IMR-90 (cell line): ENCODE measurements at regions not wholly inside any gene's neighbourhood (a gene's known extent, or its start where the extent isn't known, plus 50 kb on each side); places are given as distances from the start of the nearest gene placed in this dataset.

ENCODE experiments used
- ATAC-seq: fragments of 200-7000 bp; cut with Tn5 transposase; 2 replicates; pipeline ENCODE4 v1.9.1; 2020; ENCODE audit warnings: low read depth, mild to moderate bottlenecking, moderate library complexity
- BruUV-seq: library from RNA; stranded (reverse); fragments of 400-500 nt; replicated peaks from 2 replicates; lab custom pipeline; 2021; lab: Mats Ljungman, UMichigan
- CTCF ChIA-PET: fragments of 300-600 bp; formaldehyde crosslinking; extraction: SDS; loops from one replicate; lab custom pipeline; 2021; ENCODE audit warnings: antibody characterized with exemption; lab: Yijun Ruan, JAX
- POLR2A ChIA-PET: fragments of 300-600 bp; sonication (Branson Sonifier 250); formaldehyde crosslinking; loops from one replicate; lab custom pipeline; 2022; ENCODE audit warnings: antibody characterized with exemption; ENCODE audit not compliant: unreplicated experiment; lab: Charles Lee
- DNase-seq: peaks from one replicate; pipeline ENCODE4 v3.0.0; 2013
- H2AFZ ChIP-seq: replicated peaks from 2 replicates; pipeline ENCODE3; 2013; ENCODE audit warnings: low read length, mild to moderate bottlenecking; ENCODE audit not compliant: poor library complexity
- H2AK5ac ChIP-seq: 2 replicates; pipeline ENCODE4 v1.6.1; 2013; ENCODE audit warnings: low read depth, low read length, inconsistent platforms
- H2AK9ac ChIP-seq: replicated peaks from 2 replicates; pipeline ENCODE3; 2013; ENCODE audit warnings: mild to moderate bottlenecking, low read depth, low read length, moderate library complexity; ENCODE audit not compliant: poor library complexity
- H2BK120ac ChIP-seq: 2 replicates; pipeline ENCODE4 v1.6.1; 2013; ENCODE audit warnings: low read depth, low read length, inconsistent platforms
- H2BK15ac ChIP-seq: 3 replicates; pipeline ENCODE4 v1.6.1; 2013; ENCODE audit warnings: low read depth, low read length, inconsistent platforms
- H2BK20ac ChIP-seq: 2 replicates; pipeline ENCODE4 v1.6.1; 2013; ENCODE audit warnings: low read depth, mild to moderate bottlenecking, inconsistent platforms, low read length, moderate library complexity
- H2BK5ac ChIP-seq: 2 replicates; pipeline ENCODE4 v1.6.1; 2013; ENCODE audit warnings: mild to moderate bottlenecking, low read depth, low read length, inconsistent platforms; ENCODE audit not compliant: poor library complexity, severe bottlenecking
- H3K14ac ChIP-seq: replicated peaks from 2 replicates; pipeline ENCODE4 v1.6.1; 2013; ENCODE audit warnings: low read depth, low read length, inconsistent platforms
- H3K18ac ChIP-seq: 2 replicates; pipeline ENCODE4 v1.6.1; 2013; ENCODE audit warnings: low read depth, low read length, control low read depth
- H3K23ac ChIP-seq: 2 replicates; pipeline ENCODE4 v1.6.1; 2013; ENCODE audit warnings: low read depth, low read length, inconsistent platforms
- H3K27ac ChIP-seq: 2 replicates; pipeline ENCODE4 v1.5.1; 2013; ENCODE audit warnings: mild to moderate bottlenecking, control low read depth, low read length; ENCODE audit not compliant: insufficient read depth
- H3K27me3 ChIP-seq: 2 replicates; pipeline ENCODE4 v1.6.1; 2013; ENCODE audit warnings: low read length; ENCODE audit not compliant: control insufficient read depth, insufficient read depth
- H3K36me3 ChIP-seq: 2 replicates; pipeline ENCODE4 v1.6.1; 2013; ENCODE audit warnings: low read length, mixed read lengths; ENCODE audit not compliant: control insufficient read depth, insufficient read depth
- H3K4ac ChIP-seq: 2 replicates; pipeline ENCODE4 v1.6.1; 2013; ENCODE audit warnings: low read depth, low read length, inconsistent platforms
- H3K4me1 ChIP-seq: 2 replicates; pipeline ENCODE4 v1.6.1; 2013; ENCODE audit warnings: low read length, mixed read lengths; ENCODE audit not compliant: control insufficient read depth, insufficient read depth
- H3K4me2 ChIP-seq: 2 replicates; pipeline ENCODE4 v1.6.1; 2013; ENCODE audit warnings: low read depth, mild to moderate bottlenecking, control low read depth, low read length, moderate library complexity
- H3K4me3 ChIP-seq: 2 replicates; pipeline ENCODE4 v1.5.1; 2013; ENCODE audit warnings: low read depth, mild to moderate bottlenecking, control low read depth, low read length, moderate library complexity; ENCODE audit not compliant: insufficient read depth
- H3K56ac ChIP-seq: 2 replicates; pipeline ENCODE4 v1.6.1; 2013; ENCODE audit warnings: low read length, inconsistent platforms; ENCODE audit not compliant: insufficient read depth; ENCODE audit errors: extremely low read depth
- H3K79me1 ChIP-seq, 2 experiments: 2 replicates each; pipeline ENCODE4 v1.6.1; 2013; ENCODE audit warnings: low read length in 2 of 2, inconsistent platforms in 1 of 2, low read depth in 1 of 2
- H3K9ac ChIP-seq: 2 replicates; pipeline ENCODE4 v1.6.1; 2013; ENCODE audit warnings: low read depth, low read length, control low read depth
- H3K9me1 ChIP-seq: 2 replicates; pipeline ENCODE4 v1.6.1; 2013; ENCODE audit warnings: low read length, inconsistent platforms; ENCODE audit not compliant: insufficient read depth
- H3K9me3 ChIP-seq: 2 replicates; pipeline ENCODE4 v1.6.1; 2013; ENCODE audit warnings: low read length; ENCODE audit not compliant: control insufficient read depth, insufficient read depth
- H4K20me1 ChIP-seq: 2 replicates; pipeline ENCODE4 v1.6.1; 2013; ENCODE audit warnings: low read length, inconsistent platforms; ENCODE audit not compliant: insufficient read depth
- H4K5ac ChIP-seq: 2 replicates; pipeline ENCODE4 v1.6.1; 2013; ENCODE audit warnings: mild to moderate bottlenecking, low read depth, low read length, control low read depth
- H4K8ac ChIP-seq, 2 experiments: 2 replicates each; pipeline ENCODE4 v1.6.1; 2013; ENCODE audit warnings: low read depth in 2 of 2, low read length in 2 of 2, control low read depth in 1 of 2, inconsistent platforms in 1 of 2
- H4K91ac ChIP-seq: 2 replicates; pipeline ENCODE4 v1.6.1; 2013; ENCODE audit warnings: low read depth, low read length, inconsistent platforms; ENCODE audit not compliant: insufficient read depth
- BHLHE40 ChIP-seq: fragments of 150-350 bp; IDR thresholded peaks from 2 replicates; pipeline ENCODE4 v1.6.1; 2016; ENCODE audit warnings: mild to moderate bottlenecking, low read depth, low read length
- dilution Hi-C: fragments of 300-500 bp; cut with HindIII; formaldehyde crosslinking; loops from one replicate; pipeline ENCODE4 v1.14.3; 2018; ENCODE audit warnings: low sequenced_read_pairs; ENCODE audit not compliant: unreplicated experiment
- in situ Hi-C: fragments of 300-500 bp; cut with MboI; formaldehyde crosslinking; loops from 3 replicates; pipeline ENCODE4 v1.14.3; 2019; ENCODE audit warnings: low sequenced_read_pairs, inconsistent platforms, mixed read lengths
- intact Hi-C: fragments of 100-400 bp; cut with micrococcal nuclease; formaldehyde crosslinking; loops from 2 replicates; pipeline ENCODE4 v1.10.0; 2022

- Histone ChIP-seq H3K9me1 (no peaks in the 10 kb centered on the region), H3K36me3 (no peaks in the 10 kb centered on the region), H3K79me1 (no peaks in the 10 kb centered on the region), H4K8ac (no peak overlapping the region), H3K23ac (no peak overlapping the region), H2BK120ac (no peak overlapping the region), H3K18ac (no peak overlapping the region), H2BK15ac (no peak overlapping the region), H3K4me1 (no peaks in the 10 kb centered on the region), H2AFZ (no peak overlapping the region), H4K5ac (no peak overlapping the region), H3K27ac (no peak overlapping the region), H3K14ac (no peak overlapping the region), H3K4me3 (no peak overlapping the region), H4K91ac (no peak overlapping the region), H2AK9ac (no peak overlapping the region), H2BK20ac (no peak overlapping the region), H3K4me2 (no peak overlapping the region), H3K56ac (no peak overlapping the region), H3K9ac (no peak overlapping the region), H3K27me3 (peaks cover 26% of the 10 kb centered on the region), H3K4ac (no peak overlapping the region), H2BK5ac (no peak overlapping the region), H3K9me3 (no peaks in the 10 kb centered on the region), H4K20me1 (no peaks in the 10 kb centered on the region; the same call in 1 of the 2 replicates), H2AK5ac (no peak overlapping the region)
- DNase-seq (no peak), ATAC-seq (no peak)
- ChIA-PET POLR2A (no interaction called here), CTCF (no interaction called here)
- BruUV-seq, result no TSS peak
- intact Hi-C loops, result no loop called here
- TF ChIP-seq BHLHE40, result no peak
- dilution Hi-C loops, result no loop called here
- in situ Hi-C loops, result no loop called here
Observed at GRCh38 chr22:22121445-22121844, 123.1 kb upstream of the VPREB1 start.
